HCT116 (cell line): ENCODE measurements at regions not wholly inside any gene's neighbourhood (a gene's known extent, or its start where the extent isn't known, plus 50 kb on each side); places are given as distances from the start of the nearest gene placed in this dataset.

Source experiments
- ATF3 ChIP-seq: IDR thresholded peaks from 2 replicates; pipeline ENCODE4 v1.6.1; 2012
- EZH2 ChIP-seq: fragments of 200-600 bp; sonication (generic); IDR thresholded peaks from 2 replicates; pipeline ENCODE4 v1.6.1; 2017; ENCODE audit warnings: antibody characterized with exemption, mixed run types
- EZH2phosphoT487 ChIP-seq: fragments of 200-600 bp; IDR thresholded peaks from 2 replicates; pipeline ENCODE4 v1.6.1; 2018; ENCODE audit warnings: antibody characterized with exemption, borderline replicate concordance
- JUND ChIP-seq: IDR thresholded peaks from 2 replicates; pipeline ENCODE4 v1.6.1; 2012
- POLR2A ChIP-seq: IDR thresholded peaks from 2 replicates; pipeline ENCODE4 v1.7.0; 2011; ENCODE audit warnings: borderline replicate concordance; ENCODE audit not compliant: insufficient read depth, insufficient read length; ENCODE audit errors: extremely low read depth
- SIN3A ChIP-seq: IDR thresholded peaks from 2 replicates; pipeline ENCODE4 v1.6.1; 2012; ENCODE audit warnings: low read depth
- SP1 ChIP-seq: IDR thresholded peaks from 2 replicates; pipeline ENCODE4 v1.6.1; 2012; ENCODE audit warnings: low read depth
- ZNF274 ChIP-seq: fragments of 200-500 bp; sonication (Bioruptor generic); IDR thresholded peaks from 2 replicates; pipeline ENCODE4 v1.6.1; 2014; ENCODE audit warnings: mild to moderate bottlenecking, low read depth, low read length, inconsistent platforms
- TF ChIP-seq, protein P1 (sequence below), 3 experiments: fragments of 200-600 bp in 1 of 3; sonication (generic) in 1 of 3; IDR thresholded peaks in 2 of 3; conservative IDR thresholded peaks in 1 of 3; 2 replicates each; pipeline ENCODE4 v1.5.1; 2012 to 2017; ENCODE audit warnings: low read depth in 2 of 3, low read length in 2 of 3, antibody characterized with exemption in 1 of 3, borderline replicate concordance in 1 of 3, control low read depth in 1 of 3, mild to moderate bottlenecking in 1 of 3, mixed read lengths in 1 of 3, mixed run types in 1 of 3, moderate library complexity in 1 of 3; ENCODE audit not compliant: insufficient read depth in 1 of 3
- TF ChIP-seq, protein P2 (sequence below): IDR thresholded peaks from 2 replicates; pipeline ENCODE4 v1.6.1; 2012; ENCODE audit warnings: low read depth

GRCh38 chr5:164048359-164048926, 543.0 kb downstream of the MAT2B start:
- TF ChIP-seq, protein P1, sequence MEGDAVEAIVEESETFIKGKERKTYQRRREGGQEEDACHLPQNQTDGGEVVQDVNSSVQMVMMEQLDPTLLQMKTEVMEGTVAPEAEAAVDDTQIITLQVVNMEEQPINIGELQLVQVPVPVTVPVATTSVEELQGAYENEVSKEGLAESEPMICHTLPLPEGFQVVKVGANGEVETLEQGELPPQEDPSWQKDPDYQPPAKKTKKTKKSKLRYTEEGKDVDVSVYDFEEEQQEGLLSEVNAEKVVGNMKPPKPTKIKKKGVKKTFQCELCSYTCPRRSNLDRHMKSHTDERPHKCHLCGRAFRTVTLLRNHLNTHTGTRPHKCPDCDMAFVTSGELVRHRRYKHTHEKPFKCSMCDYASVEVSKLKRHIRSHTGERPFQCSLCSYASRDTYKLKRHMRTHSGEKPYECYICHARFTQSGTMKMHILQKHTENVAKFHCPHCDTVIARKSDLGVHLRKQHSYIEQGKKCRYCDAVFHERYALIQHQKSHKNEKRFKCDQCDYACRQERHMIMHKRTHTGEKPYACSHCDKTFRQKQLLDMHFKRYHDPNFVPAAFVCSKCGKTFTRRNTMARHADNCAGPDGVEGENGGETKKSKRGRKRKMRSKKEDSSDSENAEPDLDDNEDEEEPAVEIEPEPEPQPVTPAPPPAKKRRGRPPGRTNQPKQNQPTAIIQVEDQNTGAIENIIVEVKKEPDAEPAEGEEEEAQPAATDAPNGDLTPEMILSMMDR (IDR thresholded peaks at IDR 0.05 in 2 of 3, conservative IDR thresholded peaks at IDR 0.05 in 1 of 3; ENCODE audit: borderline replicate concordance in 1 of 3, insufficient read depth in 1 of 3, low read depth in 2 of 3, low read length in 2 of 3) = no peak
- TF ChIP-seq ZNF274 (no peak), SIN3A (no peak), EZH2phosphoT487 (no peak), SP1 (no peak), EZH2 (no peak), ATF3 (no peak), JUND (no peak), POLR2A (no peak)
- TF ChIP-seq, protein P2, sequence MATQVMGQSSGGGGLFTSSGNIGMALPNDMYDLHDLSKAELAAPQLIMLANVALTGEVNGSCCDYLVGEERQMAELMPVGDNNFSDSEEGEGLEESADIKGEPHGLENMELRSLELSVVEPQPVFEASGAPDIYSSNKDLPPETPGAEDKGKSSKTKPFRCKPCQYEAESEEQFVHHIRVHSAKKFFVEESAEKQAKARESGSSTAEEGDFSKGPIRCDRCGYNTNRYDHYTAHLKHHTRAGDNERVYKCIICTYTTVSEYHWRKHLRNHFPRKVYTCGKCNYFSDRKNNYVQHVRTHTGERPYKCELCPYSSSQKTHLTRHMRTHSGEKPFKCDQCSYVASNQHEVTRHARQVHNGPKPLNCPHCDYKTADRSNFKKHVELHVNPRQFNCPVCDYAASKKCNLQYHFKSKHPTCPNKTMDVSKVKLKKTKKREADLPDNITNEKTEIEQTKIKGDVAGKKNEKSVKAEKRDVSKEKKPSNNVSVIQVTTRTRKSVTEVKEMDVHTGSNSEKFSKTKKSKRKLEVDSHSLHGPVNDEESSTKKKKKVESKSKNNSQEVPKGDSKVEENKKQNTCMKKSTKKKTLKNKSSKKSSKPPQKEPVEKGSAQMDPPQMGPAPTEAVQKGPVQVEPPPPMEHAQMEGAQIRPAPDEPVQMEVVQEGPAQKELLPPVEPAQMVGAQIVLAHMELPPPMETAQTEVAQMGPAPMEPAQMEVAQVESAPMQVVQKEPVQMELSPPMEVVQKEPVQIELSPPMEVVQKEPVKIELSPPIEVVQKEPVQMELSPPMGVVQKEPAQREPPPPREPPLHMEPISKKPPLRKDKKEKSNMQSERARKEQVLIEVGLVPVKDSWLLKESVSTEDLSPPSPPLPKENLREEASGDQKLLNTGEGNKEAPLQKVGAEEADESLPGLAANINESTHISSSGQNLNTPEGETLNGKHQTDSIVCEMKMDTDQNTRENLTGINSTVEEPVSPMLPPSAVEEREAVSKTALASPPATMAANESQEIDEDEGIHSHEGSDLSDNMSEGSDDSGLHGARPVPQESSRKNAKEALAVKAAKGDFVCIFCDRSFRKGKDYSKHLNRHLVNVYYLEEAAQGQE = no peak
